GM13977 (cell line): ENCODE measurements at regions not wholly inside any gene's neighbourhood (a gene's known extent, or its start where the extent isn't known, plus 50 kb on each side); places are given as distances from the start of the nearest gene placed in this dataset.
"Not testable (repeated sequence)": the region's sequence is repeated elsewhere in the genome, so short reads cannot be mapped to it uniquely, and the experiment has no call there.

Experiments used
- DNase-seq: peaks from one replicate; pipeline ENCODE4 v3.0.0; 2012; ENCODE audit warnings: low spot score
- CTCF ChIP-seq: IDR thresholded peaks from 2 replicates; pipeline ENCODE4 v1.5.1; 2012; ENCODE audit warnings: mild to moderate bottlenecking, control low read depth; ENCODE audit not compliant: insufficient read depth; ENCODE audit errors: extremely low read depth, missing control alignments
- in situ Hi-C: fragments of 300-500 bp; cut with MboI; formaldehyde crosslinking; loops from one replicate; pipeline ENCODE4 v1.12.0; 2022; ENCODE audit warnings: low sequenced_read_pairs, low pct_unique_long_range_greater_than_20kb, mixed read lengths, inconsistent platforms; ENCODE audit not compliant: unreplicated experiment

GRCh38 chr4:132809298-132810032 lies 339.6 kb upstream of the PCDH10 start:
- no peak for DNase-seq
- TF ChIP-seq CTCF: no peak
- in situ Hi-C loops: no loop called here

- in situ Hi-C loops, DNase-seq: not testable (repeated sequence)
Measured at GRCh38 chr4:132813061-132813460, 336.0 kb upstream of the PCDH10 start.

- in situ Hi-C loops: no loop called here
- DNase-seq: no peak
Measured at GRCh38 chr4:132818091-132818490, 331.0 kb upstream of the PCDH10 start.

GRCh38 chr4:132823419-132823818 lies 325.7 kb upstream of the PCDH10 start:
- in situ Hi-C loops: no loop called here
- no peak for DNase-seq
- TF ChIP-seq CTCF: no peak

More at GRCh38 chr4:132818091-132818490, 331.0 kb upstream of the PCDH10 start:
- TF ChIP-seq CTCF: no peak

- no peak for DNase-seq
- no peak for TF ChIP-seq CTCF
- in situ Hi-C loops: no loop called here
Measured at GRCh38 chr4:132824761-132825160, 324.3 kb upstream of the PCDH10 start.

GRCh38 chr4:132827522-132827921 lies 321.6 kb upstream of the PCDH10 start:
- TF ChIP-seq CTCF: no peak
- DNase-seq: peak; percentile 7
- in situ Hi-C loops: no loop called here

GRCh38 chr4:132838244-132838643 lies 310.9 kb upstream of the PCDH10 start:
- in situ Hi-C loops: no loop called here
- no peak for TF ChIP-seq CTCF
- DNase-seq: no peak
